ACC112 (cell line): ENCODE measurements at regions not wholly inside any gene's neighbourhood (a gene's known extent, or its start where the extent isn't known, plus 50 kb on each side); places are given as distances from the start of the nearest gene placed in this dataset.

Source experiments
- H2AFZ ChIP-seq: fragments of 200-600 bp; sonication (generic); one replicate; pipeline ENCODE4 v1.6.0; 2017; ENCODE audit warnings: antibody characterized with exemption, low read length; ENCODE audit not compliant: unreplicated experiment
- H3K27ac ChIP-seq: fragments of 200-600 bp; sonication (generic); 2 replicates; pipeline ENCODE4 v1.5.1; 2014; ENCODE audit warnings: low read depth, mild to moderate bottlenecking, antibody characterized with exemption, low read length, moderate library complexity
- H3K27me3 ChIP-seq: fragments of 200-600 bp; sonication (generic); 2 replicates; pipeline ENCODE4 v1.6.1; 2014; ENCODE audit warnings: mild to moderate bottlenecking, antibody characterized with exemption, low read length, moderate library complexity, mixed read lengths; ENCODE audit not compliant: insufficient read depth
- H3K36me3 ChIP-seq: fragments of 200-600 bp; sonication (generic); 2 replicates; pipeline ENCODE4 v1.6.1; 2016; ENCODE audit warnings: mild to moderate bottlenecking, antibody characterized with exemption, low read length, moderate library complexity, mixed read lengths; ENCODE audit not compliant: insufficient read depth
- H3K4me1 ChIP-seq: fragments of 200-600 bp; sonication (generic); one replicate; pipeline ENCODE4 v1.6.1; 2016; ENCODE audit warnings: low read length, mixed read lengths; ENCODE audit not compliant: insufficient read depth, unreplicated experiment, control insufficient read depth
- H3K4me3 ChIP-seq: fragments of 200-600 bp; sonication (generic); 2 replicates; pipeline ENCODE4 v1.5.1; 2014; ENCODE audit warnings: mild to moderate bottlenecking, low read depth, low read length
- H3K79me2 ChIP-seq: fragments of 200-600 bp; sonication (generic); one replicate; pipeline ENCODE4 v1.6.0; 2016; ENCODE audit warnings: low read length; ENCODE audit not compliant: control insufficient read depth, unreplicated experiment, insufficient read depth

DNA sequence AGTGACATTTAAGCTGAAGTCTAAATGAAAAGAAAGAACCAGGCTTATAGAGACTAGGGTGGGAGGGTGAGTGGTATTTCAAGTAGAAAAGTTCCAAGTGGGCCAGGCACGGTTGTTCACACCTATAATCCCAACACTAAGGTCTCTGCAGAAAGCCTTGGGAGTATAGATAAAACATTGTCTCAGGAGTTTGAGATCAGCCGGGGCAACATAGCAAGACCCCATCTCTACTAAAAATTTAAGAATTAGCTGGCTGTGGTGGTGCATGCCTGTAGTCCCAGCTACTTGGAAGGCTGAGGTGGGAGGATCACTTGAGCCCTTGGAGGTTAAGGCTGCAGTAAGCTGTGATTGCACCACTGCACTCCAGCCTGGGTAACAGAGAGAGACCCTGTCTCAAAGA is 143.4 kb upstream of the PKDCC start:
- no peak overlapping the region for H3K27ac ChIP-seq
- no peaks in the 10 kb centered on the region for H3K79me2 ChIP-seq
- no peaks in the 10 kb centered on the region for H3K36me3 ChIP-seq
- H3K27me3 ChIP-seq = peaks cover 4% of the 10 kb centered on the region; the same call in 1 of the 2 replicates
- H3K4me1 ChIP-seq = peaks cover 9% of the 10 kb centered on the region
- no peak overlapping the region for H3K4me3 ChIP-seq
- no peak overlapping the region for H2AFZ ChIP-seq

DNA sequence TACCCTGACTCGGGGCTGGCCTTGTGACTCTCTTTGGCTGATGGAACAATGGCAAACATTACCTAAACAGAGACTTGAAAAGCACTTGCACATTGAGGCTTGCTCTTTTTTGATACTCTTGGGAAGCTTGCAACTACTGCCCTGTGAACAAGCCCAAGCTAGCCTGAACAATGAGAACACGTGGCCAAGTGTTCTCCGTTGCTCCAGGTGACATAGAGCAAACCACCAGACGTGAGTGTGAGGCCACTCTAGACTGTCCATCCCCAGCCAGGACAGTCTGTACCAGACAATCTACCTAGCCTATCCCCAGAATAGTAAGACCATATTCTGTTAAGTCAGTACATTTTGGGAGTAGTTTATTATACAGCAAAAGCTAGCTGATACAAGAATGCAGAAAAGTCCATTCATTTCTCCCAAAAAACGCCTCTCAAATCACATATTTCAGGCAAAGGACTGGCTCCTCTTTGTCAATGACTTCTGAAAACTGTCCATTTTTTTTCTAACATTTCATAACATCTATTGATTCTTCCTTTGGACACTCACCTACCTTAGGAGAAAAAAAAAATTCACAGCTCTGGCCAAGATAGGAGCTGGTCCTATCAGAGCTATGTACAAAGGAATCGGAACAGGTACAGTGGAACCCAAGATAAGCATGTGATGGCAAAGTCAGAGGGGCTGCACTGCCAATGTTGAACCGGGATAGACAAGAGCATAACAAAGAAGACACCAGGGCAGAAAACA is 142.1 kb upstream of the PKDCC start:
- Histone ChIP-seq H3K27me3 (peaks cover 4% of the 10 kb centered on the region; the same call in 1 of the 2 replicates), H3K36me3 (no peaks in the 10 kb centered on the region), H3K27ac (no peak overlapping the region), H2AFZ (no peak overlapping the region), H3K79me2 (no peaks in the 10 kb centered on the region), H3K4me3 (no peak overlapping the region), H3K4me1 (peaks cover 9% of the 10 kb centered on the region)

DNA sequence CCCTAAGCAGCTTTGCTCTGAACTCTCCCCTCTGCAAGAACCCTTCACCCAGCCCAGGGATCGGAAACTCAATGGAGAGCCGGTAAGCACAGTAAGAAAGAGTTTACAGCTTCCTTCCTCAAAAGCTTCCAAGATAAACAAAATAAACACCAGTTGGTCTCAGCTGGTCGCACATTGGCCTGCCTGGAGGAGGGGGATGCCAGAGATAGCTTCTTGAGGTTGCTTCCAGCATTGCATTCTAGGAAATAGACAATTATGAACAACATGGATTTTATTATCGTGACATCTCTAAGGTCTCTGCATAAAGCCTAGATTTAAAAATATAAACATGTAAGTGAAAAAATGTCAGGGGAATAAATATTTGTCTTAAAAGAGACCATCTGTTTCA is 141.5 kb upstream of the PKDCC start:
- Histone ChIP-seq H2AFZ (no peak overlapping the region), H3K36me3 (no peaks in the 10 kb centered on the region), H3K27ac (no peak overlapping the region), H3K4me3 (no peak overlapping the region), H3K4me1 (peaks cover 9% of the 10 kb centered on the region), H3K79me2 (no peaks in the 10 kb centered on the region), H3K27me3 (peaks cover 4% of the 10 kb centered on the region; the same call in 1 of the 2 replicates)

DNA sequence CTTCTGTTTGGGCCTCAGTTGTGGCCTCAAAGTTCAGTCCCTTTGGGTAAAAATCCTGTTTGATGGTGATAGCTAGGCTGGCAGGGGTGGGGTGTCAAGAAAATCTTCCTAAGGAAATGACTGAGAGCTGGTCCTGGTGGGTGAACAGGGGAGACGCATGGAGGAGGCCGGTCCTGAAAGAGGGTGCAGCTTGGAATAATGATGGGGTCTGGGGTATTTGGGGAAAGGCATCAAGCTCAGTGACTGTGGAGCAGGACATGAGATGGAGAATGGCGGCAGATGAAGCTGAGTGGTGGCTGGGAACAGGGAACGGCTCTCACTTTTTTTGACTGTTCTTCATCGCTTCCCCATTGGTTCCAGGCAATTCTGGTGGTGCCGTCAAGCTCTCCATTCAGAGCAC is 140.7 kb upstream of the PKDCC start:
- Histone ChIP-seq H3K4me3 (no peak overlapping the region), H3K36me3 (no peaks in the 10 kb centered on the region), H3K79me2 (no peaks in the 10 kb centered on the region), H2AFZ (no peak overlapping the region), H3K27ac (no peak overlapping the region), H3K27me3 (peaks cover 4% of the 10 kb centered on the region; the same call in 1 of the 2 replicates), H3K4me1 (peaks cover 10% of the 10 kb centered on the region)

DNA sequence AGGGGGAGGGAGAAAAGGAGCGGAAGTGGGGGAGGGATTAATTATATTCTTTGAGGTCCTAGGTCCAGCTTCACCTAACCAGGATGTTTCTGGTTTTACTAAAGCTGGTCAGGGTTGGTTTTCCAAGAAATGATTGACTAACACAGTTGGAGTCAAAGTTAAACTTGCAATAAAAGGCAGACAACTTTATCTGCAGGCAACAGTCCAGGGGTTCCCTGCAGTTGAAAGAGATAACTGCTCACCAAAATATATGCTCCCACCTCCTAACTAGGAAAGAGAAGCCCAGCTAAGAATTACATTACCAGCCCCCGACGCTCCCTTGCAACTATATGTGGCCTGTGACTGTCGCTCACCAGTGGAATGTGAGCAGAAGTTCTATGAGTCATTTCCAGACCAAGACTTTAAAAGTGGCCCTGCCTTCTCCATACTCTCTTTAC is 140.0 kb upstream of the PKDCC start:
- H3K36me3 ChIP-seq = no peaks in the 10 kb centered on the region
- peaks cover 12% of the 10 kb centered on the region for H3K4me1 ChIP-seq
- no peaks in the 10 kb centered on the region for H3K79me2 ChIP-seq
- no peak overlapping the region for H3K4me3 ChIP-seq
- no peak overlapping the region for H2AFZ ChIP-seq
- no peak overlapping the region for H3K27ac ChIP-seq
- H3K27me3 ChIP-seq = peaks cover 4% of the 10 kb centered on the region; the same call in 1 of the 2 replicates

DNA sequence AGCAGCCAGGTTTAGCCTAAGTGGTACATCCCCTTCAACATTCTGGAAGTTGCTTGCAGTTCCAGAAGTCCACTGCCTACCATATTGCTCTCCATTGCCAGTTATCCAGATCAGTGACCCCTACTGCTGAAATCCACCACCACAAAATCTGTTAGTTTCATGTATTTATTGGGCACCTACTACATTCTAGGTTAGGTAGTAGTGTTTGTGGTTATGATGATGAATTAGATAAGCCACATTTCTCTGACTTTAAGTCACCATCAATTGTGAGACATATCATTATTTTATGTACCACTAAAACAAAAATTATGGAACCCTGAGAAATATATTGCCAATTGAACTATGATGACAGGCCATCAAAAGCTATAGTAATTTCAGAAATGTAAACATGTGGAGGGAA is 139.5 kb upstream of the PKDCC start:
- Histone ChIP-seq H2AFZ (no peak overlapping the region), H3K27me3 (peaks cover 4% of the 10 kb centered on the region; the same call in 1 of the 2 replicates), H3K79me2 (no peaks in the 10 kb centered on the region), H3K4me3 (no peak overlapping the region), H3K27ac (no peak overlapping the region), H3K36me3 (no peaks in the 10 kb centered on the region), H3K4me1 (peaks cover 12% of the 10 kb centered on the region)

DNA sequence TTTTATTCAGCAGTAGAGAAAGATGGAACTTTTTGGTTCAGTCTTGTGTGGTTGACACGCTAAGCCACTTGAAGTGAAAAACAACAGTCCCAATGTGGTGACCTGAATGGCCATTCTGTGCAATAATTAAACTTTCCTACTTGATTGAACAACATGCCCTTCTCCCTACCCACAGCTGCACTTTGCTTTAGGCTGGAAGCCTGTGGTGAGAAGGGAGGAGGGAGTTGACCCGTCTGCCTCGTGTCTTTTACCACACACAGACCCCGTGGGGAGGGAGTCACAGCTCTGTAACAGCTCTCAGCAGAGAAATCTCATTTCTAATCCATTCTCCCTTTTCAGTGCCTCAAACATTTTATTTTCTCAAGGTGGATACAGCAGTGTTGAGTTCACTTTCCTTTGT is 138.2 kb upstream of the PKDCC start:
- Histone ChIP-seq H3K4me1 (peaks cover 12% of the 10 kb centered on the region), H3K4me3 (no peak overlapping the region), H2AFZ (no peak overlapping the region), H3K27ac (no peak overlapping the region), H3K27me3 (no peaks in the 10 kb centered on the region), H3K36me3 (no peaks in the 10 kb centered on the region), H3K79me2 (no peaks in the 10 kb centered on the region)

DNA sequence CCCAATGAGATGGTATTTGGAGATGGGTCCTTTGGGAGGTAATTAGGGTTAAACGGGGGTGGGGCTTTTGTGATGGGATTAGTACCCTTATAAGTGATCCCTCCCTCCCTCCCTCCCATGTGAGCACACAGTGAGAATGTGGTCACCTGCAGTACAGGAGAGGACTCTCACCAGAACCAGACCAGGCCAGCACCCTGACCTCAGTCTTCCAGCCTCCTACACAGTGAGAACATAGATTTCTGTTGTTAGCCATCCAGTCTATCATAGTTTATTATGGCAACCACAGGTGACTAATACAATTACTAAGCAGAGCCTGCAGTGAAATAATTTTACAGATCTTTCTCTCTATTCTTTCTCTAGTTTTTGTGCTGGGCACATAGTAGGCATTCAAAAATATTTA is 137.7 kb upstream of the PKDCC start:
- H3K79me2 ChIP-seq = no peaks in the 10 kb centered on the region
- H3K36me3 ChIP-seq = no peaks in the 10 kb centered on the region

DNA sequence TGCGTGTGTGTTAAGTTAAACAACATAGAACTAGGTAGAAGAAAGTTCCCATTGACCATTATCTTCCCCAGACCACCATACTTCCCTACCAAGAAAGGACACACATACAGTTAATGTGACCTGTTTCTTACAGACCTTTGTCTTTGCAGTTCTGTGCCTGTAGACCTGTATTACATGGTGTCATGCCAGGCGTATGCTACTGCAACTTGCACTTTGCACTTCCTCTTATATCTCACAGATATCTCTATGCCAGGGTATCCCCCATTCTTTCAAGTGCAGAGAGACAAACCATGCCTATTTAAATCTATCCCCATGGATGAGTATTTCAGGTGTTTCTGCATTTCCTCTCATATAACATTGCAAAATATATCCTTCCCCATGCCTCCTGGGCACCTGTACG is 136.8 kb upstream of the PKDCC start:
- H2AFZ ChIP-seq = no peak overlapping the region
- H3K79me2 ChIP-seq = no peaks in the 10 kb centered on the region
- no peak overlapping the region for H3K27ac ChIP-seq
- no peaks in the 10 kb centered on the region for H3K27me3 ChIP-seq
- H3K4me3 ChIP-seq = no peak overlapping the region
- no peaks in the 10 kb centered on the region for H3K36me3 ChIP-seq
- peaks cover 12% of the 10 kb centered on the region for H3K4me1 ChIP-seq

More for the DNA sequence above, 137.7 kb upstream of the PKDCC start:
- H3K27me3 ChIP-seq = no peaks in the 10 kb centered on the region
- no peak overlapping the region for H3K27ac ChIP-seq
- H3K4me3 ChIP-seq = no peak overlapping the region
- H3K4me1 ChIP-seq = peaks cover 12% of the 10 kb centered on the region
- no peak overlapping the region for H2AFZ ChIP-seq

DNA sequence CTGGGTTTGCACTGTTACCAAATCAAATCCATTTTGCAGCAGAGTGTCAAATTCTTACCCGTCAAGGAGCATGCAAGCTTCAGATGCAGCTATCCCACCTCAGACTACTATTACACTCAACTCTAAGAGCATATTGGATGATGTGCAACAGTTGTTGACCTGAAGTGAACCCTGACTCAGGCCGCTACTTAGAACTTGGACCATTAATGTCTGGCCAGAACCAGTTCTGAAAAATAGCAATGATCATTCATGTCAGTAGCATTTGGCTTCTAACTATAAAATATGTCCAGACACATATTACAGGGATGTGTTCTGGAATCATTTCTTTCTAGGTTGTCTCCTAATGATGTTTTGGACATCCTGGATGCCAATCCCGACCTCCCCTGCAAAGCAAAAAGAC is 135.5 kb upstream of the PKDCC start:
- no peaks in the 10 kb centered on the region for H3K36me3 ChIP-seq
- no peak overlapping the region for H3K4me3 ChIP-seq
- H3K27ac ChIP-seq = no peak overlapping the region
- H3K79me2 ChIP-seq = no peaks in the 10 kb centered on the region
- no peaks in the 10 kb centered on the region for H3K27me3 ChIP-seq
- H2AFZ ChIP-seq = no peak overlapping the region
- H3K4me1 ChIP-seq = peaks cover 12% of the 10 kb centered on the region

DNA sequence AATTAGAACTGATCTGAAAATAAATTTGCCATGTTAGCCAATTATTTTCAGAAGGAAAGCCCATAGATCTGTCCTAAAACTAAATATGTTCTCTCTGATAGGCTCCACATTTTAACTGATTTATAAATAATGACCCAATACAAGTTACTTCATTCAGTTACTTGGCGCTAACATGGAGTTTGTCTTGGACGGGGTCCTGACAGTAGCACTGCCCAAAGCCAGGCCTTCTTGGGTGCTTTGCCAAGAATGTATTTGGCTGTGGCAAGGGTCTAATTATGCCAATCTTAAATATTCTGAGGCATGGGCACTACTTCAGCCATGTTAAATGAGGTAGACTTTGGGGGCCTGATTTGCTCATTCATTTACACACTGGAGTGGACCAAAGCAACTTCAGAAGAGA is 135.0 kb upstream of the PKDCC start:
- H3K4me1 ChIP-seq = peaks cover 12% of the 10 kb centered on the region
- no peaks in the 10 kb centered on the region for H3K27me3 ChIP-seq
- H3K4me3 ChIP-seq = no peak overlapping the region
- no peaks in the 10 kb centered on the region for H3K79me2 ChIP-seq
- no peaks in the 10 kb centered on the region for H3K36me3 ChIP-seq
- H3K27ac ChIP-seq = no peak overlapping the region
- H2AFZ ChIP-seq = no peak overlapping the region
